Mesenchymal stem cell (in vitro differentiated cells and primary cell): ENCODE measurements at regions not wholly inside any gene's neighbourhood (a gene's known extent, or its start where the extent isn't known, plus 50 kb on each side); places are given as distances from the start of the nearest gene placed in this dataset.

Experiments
- DNase-seq: peaks from one replicate; pipeline ENCODE4 v3.0.0-alpha.2; 2013
- H2AFZ ChIP-seq: one replicate; pipeline ENCODE4 v1.6.1; 2013; ENCODE audit warnings: low read depth, mild to moderate bottlenecking, control low read depth, inconsistent platforms, low read length, moderate library complexity
- H2AK5ac ChIP-seq: 2 replicates; pipeline ENCODE4 v1.6.1; 2013; ENCODE audit warnings: low read length, moderate library complexity, mild to moderate bottlenecking, inconsistent platforms; ENCODE audit not compliant: severe bottlenecking
- H2BK120ac ChIP-seq: one replicate; pipeline ENCODE4 v1.6.1; 2013; ENCODE audit warnings: low read depth, mild to moderate bottlenecking, inconsistent platforms, low read length, moderate library complexity
- H2BK12ac ChIP-seq, 2 experiments: one replicate each; pipeline ENCODE4 v1.6.1; 2013; ENCODE audit warnings: inconsistent platforms in 2 of 2, low read length in 2 of 2, mild to moderate bottlenecking in 2 of 2, moderate library complexity in 2 of 2, control low read depth in 1 of 2
- H2BK15ac ChIP-seq: one replicate; pipeline ENCODE4 v1.6.1; 2013; ENCODE audit warnings: mild to moderate bottlenecking, low read depth, inconsistent platforms; ENCODE audit not compliant: poor library complexity, severe bottlenecking
- H2BK5ac ChIP-seq: 2 replicates; pipeline ENCODE4 v1.6.1; 2013; ENCODE audit warnings: low read depth, mild to moderate bottlenecking, low read length, control low read depth, inconsistent platforms; ENCODE audit not compliant: poor library complexity, severe bottlenecking
- H3K14ac ChIP-seq, 2 experiments: one replicate each; pipeline ENCODE4 v1.6.1; 2013; ENCODE audit warnings: inconsistent platforms in 2 of 2, low read length in 2 of 2, control low read depth in 1 of 2, mild to moderate bottlenecking in 1 of 2, moderate library complexity in 1 of 2
- H3K18ac ChIP-seq, 2 experiments: one replicate each; pipeline ENCODE4 v1.6.1; 2013; ENCODE audit warnings: inconsistent platforms in 2 of 2, low read length in 2 of 2, control low read depth in 1 of 2, low read depth in 1 of 2, mild to moderate bottlenecking in 1 of 2
- H3K23ac ChIP-seq, 2 experiments: one replicate each; pipeline ENCODE4 v1.6.1; 2013; ENCODE audit warnings: inconsistent platforms in 2 of 2, low read length in 2 of 2, mild to moderate bottlenecking in 2 of 2, moderate library complexity in 2 of 2, control low read depth in 1 of 2
- H3K27ac ChIP-seq: 2 replicates; pipeline ENCODE4 v1.5.1; 2013; ENCODE audit warnings: mild to moderate bottlenecking, moderate library complexity, low read length, control low read depth, inconsistent platforms; ENCODE audit not compliant: poor library complexity, severe bottlenecking
- H3K27me3 ChIP-seq, 2 experiments: 2 replicates each; pipeline versions ENCODE4 v1.6.1 to v1.7.0; 2013; ENCODE audit warnings: low read length in 2 of 2, mild to moderate bottlenecking in 2 of 2, moderate library complexity in 2 of 2, control low read depth in 1 of 2, inconsistent platforms in 1 of 2; ENCODE audit not compliant: control insufficient read depth in 1 of 2, insufficient read depth in 1 of 2
- H3K36me3 ChIP-seq, 2 experiments: 2 replicates each; pipeline versions ENCODE4 v1.6.1 to v1.7.0; 2013; ENCODE audit warnings: low read length in 2 of 2, control low read depth in 1 of 2, inconsistent platforms in 1 of 2, low read depth in 1 of 2, mild to moderate bottlenecking in 1 of 2; ENCODE audit not compliant: insufficient read depth in 2 of 2, control insufficient read depth in 1 of 2
- H3K4ac ChIP-seq, 2 experiments: one replicate each; pipeline ENCODE4 v1.6.1; 2013; ENCODE audit warnings: inconsistent platforms in 2 of 2, low read length in 2 of 2, mild to moderate bottlenecking in 2 of 2, moderate library complexity in 2 of 2, control low read depth in 1 of 2, low read depth in 1 of 2
- H3K4me1 ChIP-seq: 2 replicates; pipeline ENCODE4 v1.6.1; 2013; ENCODE audit warnings: low read depth, low read length, control low read depth; ENCODE audit not compliant: control insufficient read depth, insufficient read depth
- H3K4me2 ChIP-seq: 2 replicates; pipeline ENCODE4 v1.6.1; 2013; ENCODE audit warnings: low read length, mild to moderate bottlenecking, inconsistent platforms; ENCODE audit not compliant: poor library complexity, severe bottlenecking
- H3K4me3 ChIP-seq, 2 experiments: 2 replicates each; pipeline versions ENCODE4 v1.5.1 to v1.7.0; 2013; ENCODE audit warnings: low read length in 2 of 2, mild to moderate bottlenecking in 2 of 2, control low read depth in 1 of 2, low read depth in 1 of 2; ENCODE audit not compliant: insufficient read depth in 1 of 2
- H3K79me1 ChIP-seq: replicated peaks from 2 replicates; pipeline ENCODE4 v1.6.1; 2013; ENCODE audit warnings: mild to moderate bottlenecking, control low read depth, low read length, inconsistent platforms; ENCODE audit not compliant: poor library complexity, severe bottlenecking
- H3K9ac ChIP-seq: 2 replicates; pipeline ENCODE4 v1.7.0; 2013; ENCODE audit warnings: mild to moderate bottlenecking, low read length, moderate library complexity
- H3K9me3 ChIP-seq: 2 replicates; pipeline ENCODE4 v1.7.0; 2013; ENCODE audit warnings: mild to moderate bottlenecking, low read length; ENCODE audit not compliant: control insufficient read depth
- H4K8ac ChIP-seq: one replicate; pipeline ENCODE4 v1.6.1; 2013; ENCODE audit warnings: inconsistent platforms, mild to moderate bottlenecking, low read length, moderate library complexity
- H4K91ac ChIP-seq: one replicate; pipeline ENCODE4 v1.6.1; 2013; ENCODE audit warnings: mild to moderate bottlenecking, low read length, inconsistent platforms
- WGBS: methylation state at CpG from one replicate; pipeline ENCODE4 v1.1.7; 2013; ENCODE audit warnings: mixed read lengths; 5-methylcytosine and 5-hydroxymethylcytosine counted together

DNA sequence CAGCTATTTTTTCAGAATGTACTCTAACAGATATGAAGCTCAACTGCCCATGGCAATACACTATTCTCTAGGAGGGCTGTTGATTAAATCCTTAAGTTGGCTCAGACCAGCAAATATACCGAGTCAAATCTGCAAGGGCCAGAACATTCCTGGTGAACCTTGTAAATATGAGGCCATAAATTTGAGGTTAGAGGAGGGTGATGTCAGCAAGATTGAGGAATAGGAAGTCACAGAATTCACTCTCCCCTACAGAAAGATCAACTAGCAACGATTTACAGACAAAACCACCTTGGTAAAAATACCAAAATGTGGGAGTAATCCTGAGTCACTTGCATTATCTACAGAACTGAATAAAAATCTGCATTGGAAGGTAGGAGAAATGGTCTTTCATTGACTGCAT lies 399.3 kb downstream of the GPM6A start:
- Histone ChIP-seq H3K9ac (no peak overlapping the region), H3K14ac (no peak overlapping the region), H3K4me1 (peaks cover 1% of the 10 kb centered on the region), H3K4ac (no peak overlapping the region), H3K27ac (peak overlapping the region; percentile 55), H4K91ac (no peak overlapping the region), H4K8ac (no peak overlapping the region), H2BK120ac (no peak overlapping the region), H2AFZ (no peak overlapping the region), H3K4me2 (no peak overlapping the region), H3K18ac (no peak overlapping the region), H2BK5ac (no peak overlapping the region), H2AK5ac (no peak overlapping the region), H3K36me3 (no peaks in the 10 kb centered on the region), H3K23ac (no peak overlapping the region), H3K27me3 (no peaks in the 10 kb centered on the region), H2BK12ac (no peak overlapping the region), H2BK15ac (no peak overlapping the region), H3K9me3 (peaks cover 24% of the 10 kb centered on the region), H3K79me1 (no peaks in the 10 kb centered on the region), H3K4me3 (no peak overlapping the region)
- DNase-seq, result no peak
- 57% methylated on average over 1 of the region's 2 CpGs for WGBS

- H3K9ac ChIP-seq, result no peak overlapping the region
- WGBS, result 85% methylated on average over 5 of the region's 5 CpGs
- H2BK12ac ChIP-seq, result no peak overlapping the region
- no peaks in the 10 kb centered on the region for H3K27me3 ChIP-seq
- no peak overlapping the region for H3K4me2 ChIP-seq
- H2BK5ac ChIP-seq, result no peak overlapping the region
- no peak overlapping the region for H3K14ac ChIP-seq
- H4K8ac ChIP-seq, result no peak overlapping the region
- no peaks in the 10 kb centered on the region for H3K79me1 ChIP-seq
- no peak overlapping the region for H2BK15ac ChIP-seq
- peaks cover 27% of the 10 kb centered on the region for H3K9me3 ChIP-seq
- H3K4ac ChIP-seq, result no peak overlapping the region
- H4K91ac ChIP-seq, result no peak overlapping the region
- no peak for DNase-seq
- no peaks in the 10 kb centered on the region for H3K36me3 ChIP-seq
- no peak overlapping the region for H2BK120ac ChIP-seq
- no peak overlapping the region for H3K23ac ChIP-seq
- H3K27ac ChIP-seq, result no peak overlapping the region
- H3K18ac ChIP-seq, result no peak overlapping the region
- H3K4me1 ChIP-seq, result peaks cover 1% of the 10 kb centered on the region
- H2AFZ ChIP-seq, result no peak overlapping the region
- no peak overlapping the region for H2AK5ac ChIP-seq
- no peak overlapping the region for H3K4me3 ChIP-seq
These were observed 398.5 kb downstream of the GPM6A start for GRCh38 chr4:175413561-175413960.

- H3K27me3 ChIP-seq, result no peaks in the 10 kb centered on the region
- H2AFZ ChIP-seq, result no peak overlapping the region
- H3K4me2 ChIP-seq, result no peak overlapping the region
- no peak overlapping the region for H2BK120ac ChIP-seq
- no peaks in the 10 kb centered on the region for H3K79me1 ChIP-seq
- no peak overlapping the region for H2BK12ac ChIP-seq
- no peak overlapping the region for H3K23ac ChIP-seq
- no peaks in the 10 kb centered on the region for H3K36me3 ChIP-seq
- no peak overlapping the region for H2BK5ac ChIP-seq
- no peak overlapping the region for H4K91ac ChIP-seq
- no peak overlapping the region for H3K14ac ChIP-seq
- H4K8ac ChIP-seq, result no peak overlapping the region
- no peak overlapping the region for H2AK5ac ChIP-seq
- 100% methylated on average over 1 of the region's 2 CpGs for WGBS
- peaks cover 1% of the 10 kb centered on the region for H3K4me1 ChIP-seq
- no peak overlapping the region for H3K4ac ChIP-seq
- peak overlapping the region in 1 of 2 experiments; percentile 32 for H3K4me3 ChIP-seq
- no peak overlapping the region for H3K9ac ChIP-seq
- H3K27ac ChIP-seq, result no peak overlapping the region
- no peak overlapping the region for H2BK15ac ChIP-seq
- peaks cover 27% of the 10 kb centered on the region for H3K9me3 ChIP-seq
- no peak for DNase-seq
- no peak overlapping the region for H3K18ac ChIP-seq
These were observed 397.5 kb downstream of the GPM6A start for GRCh38 chr4:175414602-175415001.

DNA sequence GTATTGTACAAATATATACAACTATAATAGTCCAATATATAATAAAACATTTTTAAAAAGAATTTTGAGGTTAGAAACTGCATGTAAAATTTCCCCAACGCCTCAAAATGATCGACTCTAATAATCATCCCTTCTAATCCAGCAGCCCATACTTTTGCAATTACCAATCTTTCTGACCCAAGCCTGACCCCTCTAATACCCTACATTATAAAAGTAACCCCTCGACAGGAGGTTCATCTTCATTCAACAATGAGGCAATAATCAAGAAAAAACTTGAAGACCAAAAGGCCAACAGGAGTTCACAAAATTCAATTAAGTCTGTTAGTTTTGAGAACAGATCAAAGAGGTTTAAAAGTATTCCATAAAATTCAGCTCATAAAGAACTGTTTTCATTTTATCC lies 393.5 kb downstream of the GPM6A start:
- Histone ChIP-seq H3K14ac (no peak overlapping the region), H3K4ac (no peak overlapping the region), H3K9me3 (peaks cover 27% of the 10 kb centered on the region), H4K91ac (no peak overlapping the region), H2AK5ac (no peak overlapping the region), H2BK15ac (no peak overlapping the region), H3K27me3 (no peaks in the 10 kb centered on the region), H3K36me3 (no peaks in the 10 kb centered on the region), H3K18ac (no peak overlapping the region), H2BK120ac (no peak overlapping the region), H3K79me1 (no peaks in the 10 kb centered on the region), H4K8ac (no peak overlapping the region), H3K4me2 (no peak overlapping the region), H3K4me3 (no peak overlapping the region), H3K9ac (no peak overlapping the region), H2BK5ac (no peak overlapping the region), H2BK12ac (no peak overlapping the region), H3K4me1 (peaks cover 2% of the 10 kb centered on the region), H2AFZ (no peak overlapping the region), H3K27ac (no peak overlapping the region), H3K23ac (no peak overlapping the region)
- no peak for DNase-seq
- 87% methylated on average over 3 of the region's 3 CpGs for WGBS
